H9 (cell line): ENCODE measurements at regions not wholly inside any gene's neighbourhood (a gene's known extent, or its start where the extent isn't known, plus 50 kb on each side); places are given as distances from the start of the nearest gene placed in this dataset.

Experiments used
- DNase-seq: peaks from one replicate; pipeline ENCODE4 v3.0.0-alpha.2; 2017
- H2AFZ ChIP-seq: one replicate; pipeline ENCODE4 v1.6.1; 2013; ENCODE audit warnings: mild to moderate bottlenecking, low read length, control low read depth, moderate library complexity
- H2AK5ac ChIP-seq: 2 replicates; pipeline ENCODE4 v1.6.1; 2013; ENCODE audit warnings: low read length, control low read depth, mixed read lengths; ENCODE audit not compliant: insufficient read length
- H2BK120ac ChIP-seq: one replicate; pipeline ENCODE4 v1.6.1; 2013; ENCODE audit warnings: low read depth, mild to moderate bottlenecking, low read length, control low read depth, inconsistent platforms; ENCODE audit not compliant: poor library complexity, severe bottlenecking
- H2BK12ac ChIP-seq: 2 replicates; pipeline ENCODE4 v1.6.1; 2013; ENCODE audit warnings: low read length, control low read depth, mixed read lengths, low read depth; ENCODE audit not compliant: insufficient read length
- H2BK15ac ChIP-seq: 2 replicates; pipeline ENCODE4 v1.6.1; 2013; ENCODE audit warnings: low read depth, low read length, control low read depth
- H2BK20ac ChIP-seq: one replicate; pipeline ENCODE4 v1.6.1; 2013; ENCODE audit warnings: low read depth, mild to moderate bottlenecking, low read length, control low read depth, inconsistent platforms; ENCODE audit not compliant: poor library complexity, severe bottlenecking
- H2BK5ac ChIP-seq: 2 replicates; pipeline ENCODE4 v1.6.1; 2013; ENCODE audit warnings: low read length, control low read depth, mixed read lengths; ENCODE audit not compliant: insufficient read length
- H3K14ac ChIP-seq: 2 replicates; pipeline ENCODE4 v1.6.1; 2013; ENCODE audit warnings: low read length, control low read depth; ENCODE audit not compliant: insufficient read depth
- H3K18ac ChIP-seq: 2 replicates; pipeline ENCODE4 v1.6.1; 2013; ENCODE audit warnings: low read depth, mild to moderate bottlenecking, mixed read lengths, low read length, control low read depth; ENCODE audit not compliant: insufficient read length
- H3K23ac ChIP-seq: 2 replicates; pipeline ENCODE4 v1.6.1; 2013; ENCODE audit warnings: low read length, control low read depth, mixed read lengths, low read depth; ENCODE audit not compliant: insufficient read length
- H3K23me2 ChIP-seq: 2 replicates; pipeline ENCODE4 v1.6.1; 2013; ENCODE audit warnings: low read depth, mild to moderate bottlenecking, mixed read lengths, low read length, control low read depth; ENCODE audit not compliant: insufficient read length, poor library complexity, severe bottlenecking
- H3K27ac ChIP-seq: 2 replicates; pipeline ENCODE4 v1.5.1; 2013; ENCODE audit warnings: low read length, control low read depth, mixed read lengths, low read depth; ENCODE audit not compliant: insufficient read length
- H3K27me3 ChIP-seq: 2 replicates; pipeline ENCODE4 v1.6.1; 2013; ENCODE audit warnings: low read length, control low read depth, inconsistent platforms; ENCODE audit not compliant: insufficient read depth
- H3K4ac ChIP-seq: 2 replicates; pipeline ENCODE4 v1.6.1; 2013; ENCODE audit warnings: low read depth, mild to moderate bottlenecking, control low read depth, inconsistent platforms, low read length, moderate library complexity
- H3K4me1 ChIP-seq: 2 replicates; pipeline ENCODE4 v1.6.1; 2013; ENCODE audit warnings: low read length, control low read depth, inconsistent platforms; ENCODE audit not compliant: insufficient read depth
- H3K4me2 ChIP-seq: 2 replicates; pipeline ENCODE4 v1.6.1; 2013; ENCODE audit warnings: low read length, control low read depth, mixed read lengths; ENCODE audit not compliant: insufficient read length, insufficient read depth
- H3K56ac ChIP-seq: 2 replicates; pipeline ENCODE4 v1.6.1; 2013; ENCODE audit warnings: low read depth, mild to moderate bottlenecking, mixed read lengths, low read length, control low read depth; ENCODE audit not compliant: insufficient read length
- H3K79me1 ChIP-seq: 2 replicates; pipeline ENCODE4 v1.6.1; 2013; ENCODE audit warnings: low read depth, mild to moderate bottlenecking, moderate library complexity, low read length, control low read depth, inconsistent platforms; ENCODE audit not compliant: insufficient read depth, poor library complexity, severe bottlenecking
- H3K79me2 ChIP-seq: 2 replicates; pipeline ENCODE4 v1.6.1; 2013; ENCODE audit warnings: low read length, control low read depth, inconsistent platforms; ENCODE audit not compliant: insufficient read depth
- H3K9ac ChIP-seq: 2 replicates; pipeline ENCODE4 v1.6.1; 2013; ENCODE audit warnings: low read length, control low read depth, mixed read lengths; ENCODE audit not compliant: insufficient read length; ENCODE audit errors: extremely low read depth
- H3K9me3 ChIP-seq: one replicate; pipeline ENCODE4 v1.6.1; 2013; ENCODE audit warnings: low read depth, low read length, inconsistent platforms; ENCODE audit not compliant: control insufficient read depth
- H3T11ph ChIP-seq: one replicate; pipeline ENCODE4 v1.6.1; 2013; ENCODE audit warnings: mild to moderate bottlenecking, low read length, control low read depth, inconsistent platforms
- H4K20me1 ChIP-seq: one replicate; pipeline ENCODE4 v1.6.1; 2013; ENCODE audit not compliant: control insufficient read depth, insufficient read length, insufficient read depth
- H4K5ac ChIP-seq: 2 replicates; pipeline ENCODE4 v1.6.1; 2013; ENCODE audit warnings: low read depth, mild to moderate bottlenecking, mixed read lengths, low read length, control low read depth; ENCODE audit not compliant: insufficient read length
- H4K8ac ChIP-seq: replicated peaks from 2 replicates; pipeline ENCODE4 v1.6.1; 2013; ENCODE audit warnings: low read length, control low read depth, mixed read lengths, low read depth; ENCODE audit not compliant: insufficient read length
- H4K91ac ChIP-seq: 2 replicates; pipeline ENCODE4 v1.6.1; 2013; ENCODE audit warnings: low read depth, mild to moderate bottlenecking, moderate library complexity, mixed read lengths, low read length, control low read depth; ENCODE audit not compliant: insufficient read length
- H3K27ac Mint-ChIP-seq, 3 experiments: 2 replicates in 2 of 3; 3 replicates in 1 of 3; pipeline ENCODE4 v1.8.0; 2020 to 2021; ENCODE audit warnings: mixed read lengths in 3 of 3, mild to moderate bottlenecking in 1 of 3, moderate library complexity in 1 of 3
- H3K27me3 Mint-ChIP-seq: 2 replicates; pipeline ENCODE4 v1.8.0; 2021; ENCODE audit warnings: low read depth, mild to moderate bottlenecking, moderate library complexity, mixed read lengths
- H3K36me3 Mint-ChIP-seq, 3 experiments: 2 replicates in 2 of 3; 3 replicates in 1 of 3; pipeline ENCODE4 v1.8.0; 2020 to 2021; ENCODE audit warnings: low read depth in 3 of 3, mixed read lengths in 3 of 3; ENCODE audit not compliant: insufficient read depth in 1 of 3
- H3K4me1 Mint-ChIP-seq, 2 experiments: 2 replicates each; pipeline ENCODE4 v1.8.0; 2020; ENCODE audit warnings: mixed read lengths in 2 of 2
- H3K4me3 Mint-ChIP-seq, 2 experiments: 2 replicates in 1 of 2; 3 replicates in 1 of 2; pipeline ENCODE4 v1.8.0; 2020 to 2021; ENCODE audit warnings: mild to moderate bottlenecking in 2 of 2, mixed read lengths in 2 of 2, moderate library complexity in 1 of 2
- H3K9me3 Mint-ChIP-seq, 2 experiments: 2 replicates in 1 of 2; 3 replicates in 1 of 2; pipeline ENCODE4 v1.8.0; 2020; ENCODE audit warnings: mild to moderate bottlenecking in 2 of 2, mixed read lengths in 2 of 2, moderate library complexity in 1 of 2
- CTCF ChIP-seq: fragments of 200-600 bp; sonication (generic); conservative IDR thresholded peaks from 3 replicates; pipeline ENCODE4 v1.8.0; 2021; ENCODE audit warnings: antibody characterized with exemption, mild to moderate bottlenecking
- WGBS: extraction: QIAGEN DNeasy Blood & Tissue Kit; methylation state at CpG from one replicate; pipeline ENCODE4 v1.1.7; 2013; ENCODE audit warnings: missing lambda C conversion rate, low lambda C conversion rate, mixed read lengths; ENCODE audit not compliant: insufficient read length; ENCODE audit errors: extremely low coverage; 5-methylcytosine and 5-hydroxymethylcytosine counted together

- H3K27me3 Mint-ChIP-seq: peaks cover 14% of the 10 kb centered on the region
Observed at GRCh38 chr18:78857314-78858150, 122.1 kb upstream of the SALL3 start.

More at GRCh38 chr18:78857314-78858150, 122.1 kb upstream of the SALL3 start:
- H2BK120ac ChIP-seq: no peak overlapping the region
- no CpG with 5 or more reads among the region's 42 CpGs for WGBS
- H3K23me2 ChIP-seq: no peaks in the 10 kb centered on the region
- Mint-ChIP-seq H3K27ac (no peak overlapping the region), H3K4me1 (peaks cover 6 to 15% of the 10 kb centered on the region in 2 experiments; a peak in 2 of 4 replicates), H3K4me3 (no peak overlapping the region), H3K9me3 (no peaks in the 10 kb centered on the region), H3K36me3 (no peaks in the 10 kb centered on the region)
- H3K14ac ChIP-seq: no peak overlapping the region
- TF ChIP-seq CTCF: no peak
- H3K18ac ChIP-seq: no peak overlapping the region
- no peak overlapping the region for H3K56ac ChIP-seq
- no peaks in the 10 kb centered on the region for H3K27me3 ChIP-seq
- H3K27ac ChIP-seq: no peak overlapping the region
- H4K20me1 ChIP-seq: no peaks in the 10 kb centered on the region
- no peak overlapping the region for H2BK20ac ChIP-seq
- H2BK12ac ChIP-seq: no peak overlapping the region
- no peaks in the 10 kb centered on the region for H3K79me1 ChIP-seq
- no peak overlapping the region for H4K91ac ChIP-seq
- H3K4ac ChIP-seq: no peak overlapping the region
- no peak overlapping the region for H2BK5ac ChIP-seq
- H4K8ac ChIP-seq: no peak overlapping the region
- H2AFZ ChIP-seq: no peak overlapping the region
- H4K5ac ChIP-seq: no peak overlapping the region
- no peak for DNase-seq
- H3K4me1 ChIP-seq: no peaks in the 10 kb centered on the region
- H3K9me3 ChIP-seq: no peaks in the 10 kb centered on the region
- H3K9ac ChIP-seq: no peak overlapping the region
- H2AK5ac ChIP-seq: no peak overlapping the region
- H3K79me2 ChIP-seq: no peaks in the 10 kb centered on the region
- no peak overlapping the region for H3K23ac ChIP-seq
- H3T11ph ChIP-seq: no peak overlapping the region
- H2BK15ac ChIP-seq: no peak overlapping the region
- no peak overlapping the region for H3K4me2 ChIP-seq
